ENCODE measurements at regions not wholly inside any gene's neighbourhood (a gene's known extent, or its start where the extent isn't known, plus 50 kb on each side); places are given as distances from the start of the nearest gene placed in this dataset.

- TF ChIP-seq FOXS1 (CRISPR knock-in tag; IDR thresholded peaks at IDR 0.05): no peak
- no peak for TF ChIP-seq RFX5 (IDR thresholded peaks at IDR 0.05)
- TF ChIP-seq BCL3 (IDR thresholded peaks at IDR 0.05): no peak
Measured at GRCh38 chr19:30762651-30763050, 390.5 kb downstream of the ZNF536 start (continued).

- Histone ChIP-seq H3K4me2 (no peak overlapping the region), H3K9me3 (peaks cover 7% of the 10 kb centered on the region; the same call in 1 of the 3 replicates), H3K4me3 (no peak overlapping the region), H3K27ac (no peak overlapping the region), H3K4me1 (no peaks in the 10 kb centered on the region)
- ChIA-PET CTCF (no interaction called here), POLR2A (no interaction called here)
- 3% methylated on average over 6 of the region's 6 CpGs for WGBS (ENCODE audit: missing lambda C conversion rate)
- DNase-seq (ENCODE audit: low read depth in 1 of 2, low spot score in 1 of 2) (no peak), FAIRE-seq (peak; percentile 7), ATAC-seq (no peak)
- no peak for TF ChIP-seq HOXB13 (CRISPR knock-in tag; IDR thresholded peaks at IDR 0.05; ENCODE audit: low read depth)
- no peak for TF ChIP-seq RAD21 (conservative IDR thresholded peaks at IDR 0.05 in 1 of 2, IDR thresholded peaks at IDR 0.05 in 1 of 2)
- no peak for TF ChIP-seq ESRRA (IDR thresholded peaks at IDR 0.05; ENCODE audit: borderline replicate concordance, low read length)
- no peak for TF ChIP-seq JUNB (IDR thresholded peaks at IDR 0.05)
- TF ChIP-seq ZSCAN20 (CRISPR knock-in tag; IDR thresholded peaks at IDR 0.05): no peak
- TF ChIP-seq JUN (IDR thresholded peaks at IDR 0.05): no peak
- TF ChIP-seq HDAC2 (IDR thresholded peaks at IDR 0.05): no peak
- no peak for TF ChIP-seq RNF2 (IDR thresholded peaks at IDR 0.05; ENCODE audit: borderline replicate concordance, low read depth)
- no peak for TF ChIP-seq CEBPB (IDR thresholded peaks at IDR 0.05)
- TF ChIP-seq BCL3 (IDR thresholded peaks at IDR 0.05): no peak
- TF ChIP-seq, protein P1, sequence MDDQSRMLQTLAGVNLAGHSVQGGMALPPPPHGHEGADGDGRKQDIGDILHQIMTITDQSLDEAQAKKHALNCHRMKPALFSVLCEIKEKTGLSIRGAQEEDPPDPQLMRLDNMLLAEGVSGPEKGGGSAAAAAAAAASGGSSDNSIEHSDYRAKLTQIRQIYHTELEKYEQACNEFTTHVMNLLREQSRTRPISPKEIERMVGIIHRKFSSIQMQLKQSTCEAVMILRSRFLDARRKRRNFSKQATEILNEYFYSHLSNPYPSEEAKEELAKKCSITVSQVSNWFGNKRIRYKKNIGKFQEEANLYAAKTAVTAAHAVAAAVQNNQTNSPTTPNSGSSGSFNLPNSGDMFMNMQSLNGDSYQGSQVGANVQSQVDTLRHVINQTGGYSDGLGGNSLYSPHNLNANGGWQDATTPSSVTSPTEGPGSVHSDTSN (IDR thresholded peaks at IDR 0.05): no peak
- TF ChIP-seq KDM1A (IDR thresholded peaks at IDR 0.05; ENCODE audit: low read depth): no peak
- TF ChIP-seq SMC3 (IDR thresholded peaks at IDR 0.05): no peak
- no peak for TF ChIP-seq TFCP2L1 (CRISPR knock-in tag; IDR thresholded peaks at IDR 0.05)
- TF ChIP-seq POLR2AphosphoS2 (conservative IDR thresholded peaks at IDR 0.05; ENCODE audit: low read length): no peak
- TF ChIP-seq CHD4 (IDR thresholded peaks at IDR 0.05; ENCODE audit: borderline replicate concordance): no peak
- no peak for TF ChIP-seq CHD2 (IDR thresholded peaks at IDR 0.05; ENCODE audit: low read length, partially characterized antibody)
- no peak for TF ChIP-seq CBX2 (IDR thresholded peaks at IDR 0.05; ENCODE audit: borderline replicate concordance, low read depth)
- TF ChIP-seq, protein P2, sequence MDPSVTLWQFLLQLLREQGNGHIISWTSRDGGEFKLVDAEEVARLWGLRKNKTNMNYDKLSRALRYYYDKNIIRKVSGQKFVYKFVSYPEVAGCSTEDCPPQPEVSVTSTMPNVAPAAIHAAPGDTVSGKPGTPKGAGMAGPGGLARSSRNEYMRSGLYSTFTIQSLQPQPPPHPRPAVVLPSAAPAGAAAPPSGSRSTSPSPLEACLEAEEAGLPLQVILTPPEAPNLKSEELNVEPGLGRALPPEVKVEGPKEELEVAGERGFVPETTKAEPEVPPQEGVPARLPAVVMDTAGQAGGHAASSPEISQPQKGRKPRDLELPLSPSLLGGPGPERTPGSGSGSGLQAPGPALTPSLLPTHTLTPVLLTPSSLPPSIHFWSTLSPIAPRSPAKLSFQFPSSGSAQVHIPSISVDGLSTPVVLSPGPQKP (IDR thresholded peaks at IDR 0.05; ENCODE audit: low read depth, low read length): no peak
Measured at GRCh38 chr19:30760014-30760413, 387.8 kb downstream of the ZNF536 start.
